CD4-positive, alpha-beta T cell treated with Interleukin-6 for 4 hours (primary cell): ENCODE measurements at regions not wholly inside any gene's neighbourhood (a gene's known extent, or its start where the extent isn't known, plus 50 kb on each side); places are given as distances from the start of the nearest gene placed in this dataset.

Source experiments
- DNase-seq: peaks from one replicate; pipeline ENCODE4 v3.0.0-alpha.2; 2020; ENCODE audit warnings: mixed read lengths

DNA sequence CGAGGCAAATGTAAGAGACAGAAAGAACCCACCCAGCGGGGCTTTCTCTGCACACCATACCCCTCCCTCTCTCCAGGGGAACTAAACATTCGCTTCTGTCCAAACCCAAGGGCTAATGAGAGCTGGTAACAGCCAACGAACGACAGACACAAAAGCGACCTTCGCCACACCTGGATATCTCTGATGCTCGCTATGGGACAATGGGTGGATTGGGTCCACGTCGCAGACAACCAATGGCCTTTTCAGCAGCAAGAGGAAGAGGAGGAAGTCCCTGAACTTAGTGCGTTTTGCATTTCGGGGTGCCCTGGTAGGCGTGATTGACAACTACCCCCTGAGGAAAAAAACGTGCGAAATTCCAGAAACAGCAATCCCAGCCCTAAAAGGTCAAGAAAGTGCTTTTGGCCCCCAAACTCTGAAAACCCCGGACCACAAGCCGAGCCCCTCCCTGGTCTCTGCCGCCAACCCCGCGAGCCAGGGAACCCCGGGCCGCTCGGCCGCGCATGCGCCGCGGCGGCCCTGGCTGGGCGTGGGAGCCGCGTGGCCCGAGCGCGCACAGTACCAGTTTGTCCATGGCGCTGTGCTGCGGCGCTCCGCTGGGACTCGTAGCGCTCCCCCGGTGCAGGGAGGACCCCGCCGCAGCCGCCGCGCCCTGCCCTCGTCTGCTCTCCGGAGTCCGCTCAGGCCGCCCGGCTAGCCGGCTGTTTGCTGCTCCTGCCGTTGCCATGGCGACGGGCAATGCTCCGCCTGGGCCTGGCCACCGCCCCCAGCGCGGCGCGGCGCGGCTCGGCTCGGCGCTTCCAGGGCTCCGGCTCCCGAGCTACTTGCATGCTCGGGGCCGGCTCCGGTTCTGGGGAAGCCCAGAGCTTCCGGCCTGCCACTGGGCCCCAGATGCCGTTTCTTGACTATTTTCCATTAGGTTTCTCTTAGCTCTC, 66.9 kb upstream of the DNAH5 start:
- peak; percentile 5 for DNase-seq

DNA sequence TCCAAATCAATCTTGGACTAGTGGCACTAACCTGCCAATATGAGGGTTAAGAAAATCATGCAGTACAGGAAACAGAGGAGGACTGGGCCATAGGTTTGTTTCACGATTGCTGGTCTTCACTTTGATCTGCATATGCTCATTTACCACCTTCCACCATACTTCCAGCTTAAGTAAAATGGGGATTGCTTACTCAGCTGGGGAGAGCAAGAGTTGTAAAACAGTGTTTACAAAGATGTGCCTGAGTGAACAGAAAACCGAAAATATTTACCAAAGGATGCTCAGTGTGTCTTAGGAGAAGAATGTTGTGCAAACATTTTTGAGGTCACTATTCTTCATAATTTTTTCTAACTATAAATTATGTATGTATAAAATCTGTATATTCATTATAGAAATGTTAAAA, 65.1 kb upstream of the DNAH5 start:
- no peak for DNase-seq

DNA sequence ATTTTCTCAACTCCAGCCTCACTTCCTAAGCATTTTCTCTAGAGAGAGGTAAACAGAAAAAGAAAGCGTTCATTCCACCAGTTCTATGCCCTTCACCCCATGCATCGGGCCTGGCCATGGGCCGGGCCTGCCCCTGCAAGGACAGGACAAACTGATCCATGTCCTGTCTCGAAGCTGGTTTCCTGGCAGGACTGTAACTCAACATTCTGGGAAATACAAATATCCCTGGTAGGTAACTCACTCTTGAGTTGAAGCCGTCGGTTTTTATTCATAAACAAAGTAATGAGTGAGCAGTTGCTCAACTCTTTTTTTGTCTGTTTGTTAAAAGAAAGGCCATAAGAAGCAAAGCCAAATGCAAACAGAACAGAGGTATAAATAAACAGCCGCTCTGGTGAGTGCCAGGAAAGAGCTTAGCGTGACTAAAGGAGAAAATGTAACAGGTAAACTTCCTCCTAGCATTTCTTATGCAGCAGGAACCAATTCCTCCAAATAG, 64.4 kb upstream of the DNAH5 start:
- DNase-seq: no peak

DNA sequence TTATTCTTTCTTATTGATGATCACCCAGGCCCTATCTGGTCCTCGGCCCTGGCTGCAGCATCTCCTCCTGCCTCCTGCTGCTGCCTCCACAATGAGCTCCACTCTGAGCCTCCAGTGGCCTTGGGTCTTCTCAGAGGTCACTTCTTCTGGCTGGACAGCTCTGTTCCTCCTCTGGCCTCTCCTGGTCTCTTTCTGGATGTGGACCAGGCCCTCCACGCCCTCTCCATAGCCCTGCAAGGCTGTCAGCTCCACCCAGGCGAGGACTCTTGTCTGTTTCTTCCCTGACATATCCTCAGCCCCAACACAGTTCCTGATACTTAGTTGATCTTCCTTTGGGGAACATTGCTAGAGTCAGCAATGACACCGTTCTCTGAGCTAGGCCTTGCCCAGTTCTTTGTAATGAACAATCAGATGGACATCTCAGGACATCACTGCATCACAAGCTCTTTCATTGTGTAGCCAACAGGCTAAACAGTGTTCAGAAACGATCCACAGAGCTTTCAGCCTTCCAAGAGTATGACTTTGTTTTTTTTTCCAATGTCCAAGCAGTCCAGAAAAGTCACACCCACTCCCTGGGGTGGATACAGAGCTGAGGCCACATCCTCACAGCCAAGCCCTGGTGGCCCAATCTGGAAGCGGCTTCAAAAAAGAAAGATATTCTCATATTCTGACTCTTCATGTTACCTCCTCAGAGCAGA, 62.5 kb upstream of the DNAH5 start:
- no peak for DNase-seq

DNA sequence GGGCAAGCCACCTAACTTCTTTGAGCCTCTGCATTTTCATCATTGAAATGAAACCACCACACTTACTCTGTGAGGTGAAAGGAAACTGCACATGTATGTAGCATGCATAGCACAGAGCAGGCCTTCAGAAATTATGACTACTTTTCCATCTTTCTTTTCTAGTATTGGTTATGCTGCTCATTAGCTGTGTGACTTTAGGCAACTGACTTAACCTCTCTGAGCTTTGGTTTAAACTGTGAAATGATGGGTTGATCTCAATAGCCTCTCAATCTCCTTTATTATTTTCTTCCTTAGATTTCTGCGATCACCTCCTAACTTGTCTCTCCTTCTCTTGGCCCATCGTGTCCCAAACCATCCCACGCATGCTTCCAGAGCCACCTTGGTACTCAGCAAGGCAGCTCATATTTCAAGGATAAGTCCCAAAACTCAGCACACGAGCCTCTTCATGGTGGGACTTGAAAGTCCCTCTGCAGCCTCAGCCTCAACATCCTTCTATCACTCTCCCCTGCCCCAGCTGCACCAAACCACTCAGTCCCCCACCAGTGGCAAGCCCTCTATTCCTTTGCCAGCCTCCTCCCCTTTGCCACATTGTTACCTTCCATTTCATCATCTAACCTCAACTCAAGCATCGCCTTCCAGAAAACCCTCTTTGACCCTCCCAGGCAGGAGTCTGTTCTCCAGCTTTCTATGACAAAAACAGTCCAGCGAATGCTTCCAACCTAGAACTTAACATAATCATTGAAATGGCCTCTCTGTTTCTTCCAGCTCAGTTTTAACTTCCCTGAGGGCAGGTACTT, 60.3 kb upstream of the DNAH5 start:
- DNase-seq: no peak

DNA sequence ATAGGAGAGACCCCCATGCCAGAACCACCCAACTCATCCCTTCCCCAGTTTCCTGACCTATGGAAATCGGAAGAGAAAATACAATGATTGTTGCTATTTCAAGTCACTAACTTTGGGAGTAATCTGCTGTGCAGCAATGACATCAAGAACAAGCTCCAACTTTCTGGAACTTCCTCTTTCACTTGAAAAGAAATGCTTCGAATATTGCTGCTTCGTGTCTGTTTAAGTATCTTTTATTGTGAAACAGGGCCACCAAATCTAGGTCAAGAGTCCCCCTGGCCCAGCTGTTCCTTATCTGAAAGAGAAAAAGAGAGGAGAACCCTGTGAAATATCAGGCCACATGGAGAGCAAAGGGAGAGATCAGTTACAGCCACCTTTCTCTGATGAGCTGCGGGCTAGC, 59.4 kb upstream of the DNAH5 start:
- DNase-seq: no peak

DNA sequence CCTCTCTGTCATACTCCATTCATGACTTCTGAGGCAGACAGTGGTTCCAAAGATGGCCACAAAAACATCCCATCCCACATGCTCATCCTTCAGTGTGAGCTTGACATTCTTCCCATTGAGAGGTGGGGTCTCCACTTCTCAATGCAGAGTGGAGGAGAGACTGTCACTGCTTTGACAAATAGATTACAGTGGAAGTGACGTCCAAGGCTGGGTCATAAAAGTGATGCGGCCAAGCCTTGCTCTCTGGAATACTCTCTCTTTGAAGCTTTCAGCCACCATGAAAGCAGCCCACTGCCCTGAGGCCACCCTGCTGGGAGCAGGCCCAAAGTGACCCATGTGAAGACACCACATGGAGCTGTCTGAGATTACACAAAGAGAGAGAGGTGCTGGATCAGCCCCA, 59.0 kb upstream of the DNAH5 start:
- DNase-seq: no peak

DNA sequence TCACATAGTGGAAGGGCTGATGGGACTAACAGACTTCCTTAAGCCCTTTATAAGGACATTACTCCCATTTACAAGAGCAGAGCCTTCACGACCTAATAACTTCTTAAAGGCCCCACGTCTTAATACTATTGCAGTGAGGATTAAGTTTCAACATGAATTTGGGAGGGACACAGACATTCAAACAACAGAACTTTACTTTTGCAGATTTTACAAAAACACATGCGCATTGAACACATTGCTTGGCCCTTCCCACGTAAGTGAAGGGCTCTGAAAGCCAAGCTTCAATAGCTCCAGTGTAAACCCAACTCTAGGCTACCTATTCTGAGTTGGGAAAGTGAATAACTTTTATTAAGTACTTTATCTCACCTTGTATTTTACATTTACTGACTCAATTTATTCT, 53.8 kb upstream of the DNAH5 start:
- DNase-seq: no peak

DNA sequence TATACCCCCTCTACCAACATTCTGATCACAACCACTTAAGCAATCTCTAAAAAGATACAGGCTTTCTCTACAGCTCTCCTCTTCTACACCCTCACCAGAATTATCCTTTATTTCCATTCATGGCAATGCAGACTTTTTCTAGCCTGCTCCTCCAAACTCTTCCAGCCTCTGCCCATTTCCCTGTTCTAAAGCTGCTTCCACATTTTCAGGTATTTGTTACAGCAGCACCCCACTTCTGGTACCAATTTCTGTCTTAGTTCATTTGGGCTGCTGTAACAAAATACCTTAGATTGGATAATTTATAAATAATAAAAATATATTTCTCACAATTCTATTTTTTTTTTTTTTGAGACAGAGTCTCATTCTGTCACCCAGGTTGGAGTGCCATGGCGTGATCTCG, 53.0 kb upstream of the DNAH5 start:
- no peak for DNase-seq

DNA sequence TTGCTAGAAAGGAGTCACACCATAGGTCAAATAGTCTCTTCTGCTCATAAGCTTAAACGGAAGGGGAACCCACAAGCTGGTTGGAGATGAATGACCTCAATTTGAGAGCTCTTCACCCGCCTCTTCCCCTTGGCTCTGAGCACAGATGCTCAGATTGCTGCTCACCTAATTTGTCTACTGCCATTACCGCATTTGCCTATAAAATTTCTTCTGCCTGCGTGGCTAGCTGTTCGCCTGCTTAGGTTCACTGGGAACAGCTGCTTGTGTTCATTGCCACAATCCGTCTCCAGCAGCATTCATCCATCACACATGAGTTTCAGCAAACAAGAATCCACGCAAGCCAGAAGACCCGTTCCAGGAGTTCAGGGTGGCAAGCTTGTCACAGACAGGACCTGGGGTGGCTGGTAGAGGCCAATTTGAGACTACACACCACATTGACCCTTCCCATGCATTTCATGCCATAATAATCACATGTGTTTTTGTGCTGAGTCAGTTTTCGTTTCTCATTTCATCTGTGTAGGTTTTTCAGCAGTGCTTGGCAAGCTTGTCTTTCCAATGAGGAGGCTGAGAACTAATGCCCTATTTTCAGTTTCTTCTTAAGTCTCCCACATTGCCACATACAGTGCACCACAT, 50.2 kb upstream of the DNAH5 start:
- no peak for DNase-seq
